SK-N-SH (cell line): ENCODE measurements at regions not wholly inside any gene's neighbourhood (a gene's known extent, or its start where the extent isn't known, plus 50 kb on each side); places are given as distances from the start of the nearest gene placed in this dataset.
A peak's percentile ranks its signal among the peaks of the same experiment; 100 is the strongest.

ENCODE experiments used
- CTCF ChIA-PET: fragments of 300-600, 350-600 bp; formaldehyde crosslinking; extraction: SDS; loops from one replicate; lab custom pipeline; 2021; lab: Yijun Ruan, JAX
- POLR2A ChIA-PET: fragments of 350-600 bp; sonication (Branson Sonifier 250); formaldehyde crosslinking; extraction: SDS; loops from one replicate; lab custom pipeline; 2020; ENCODE audit warnings: antibody characterized with exemption, inconsistent platforms; lab: Yijun Ruan, JAX
- DNase-seq: peaks from one replicate; pipeline ENCODE4 v3.0.0; 2012
- H2AFZ ChIP-seq: fragments of 200-600 bp; sonication (generic); 2 replicates; pipeline ENCODE4 v1.8.1; 2016; ENCODE audit warnings: antibody characterized with exemption, mild to moderate bottlenecking, low read depth
- H3F3A ChIP-seq: fragments of 200-600 bp; sonication (generic); replicated peaks from 2 replicates; pipeline ENCODE3; 2016; ENCODE audit warnings: antibody characterized with exemption, mild to moderate bottlenecking; ENCODE audit not compliant: insufficient read depth
- H3K27ac ChIP-seq, 2 experiments: fragments of 200-500 bp in 1 of 2; fragments of 200-600 bp in 1 of 2; sonication (Bioruptor generic) in 1 of 2; sonication (generic), shearing (Covaris generic) in 1 of 2; 2 replicates each; pipeline versions ENCODE4 v1.5.1 to v1.6.1; 2014 to 2016; ENCODE audit warnings: low read depth in 2 of 2, inconsistent platforms in 1 of 2, low read length in 1 of 2, mild to moderate bottlenecking in 1 of 2, mixed read lengths in 1 of 2
- H3K27me3 ChIP-seq: fragments of 200-600 bp; sonication (generic), shearing (Covaris generic); 2 replicates; pipeline ENCODE4 v1.6.1; 2016; ENCODE audit warnings: mixed run types; ENCODE audit not compliant: insufficient read depth
- H3K36me3 ChIP-seq, 2 experiments: fragments of 200-500 bp in 1 of 2; fragments of 200-600 bp in 1 of 2; sonication (Bioruptor generic) in 1 of 2; sonication (generic) in 1 of 2; replicated peaks in 1 of 2; 2 replicates each; pipeline versions ENCODE3 to v1.5.1; 2014 to 2016; ENCODE audit warnings: low read length in 1 of 2, mild to moderate bottlenecking in 1 of 2; ENCODE audit not compliant: insufficient read depth in 2 of 2, control insufficient read depth in 1 of 2
- H3K4me1 ChIP-seq, 2 experiments: fragments of 200-500 bp in 1 of 2; fragments of 200-600 bp in 1 of 2; sonication (Bioruptor generic) in 1 of 2; sonication (generic), shearing (Covaris generic) in 1 of 2; 2 replicates each; pipeline versions ENCODE4 v1.5.1 to v1.6.1; 2014 to 2016; ENCODE audit warnings: low read depth in 1 of 2, low read length in 1 of 2, mixed run types in 1 of 2; ENCODE audit not compliant: insufficient read depth in 2 of 2, control insufficient read depth in 1 of 2
- H3K4me2 ChIP-seq: fragments of 200-600 bp; sonication (generic), shearing (Covaris generic); 2 replicates; pipeline ENCODE4 v1.6.1; 2017; ENCODE audit warnings: mixed run types
- H3K4me3 ChIP-seq, 2 experiments: fragments of 200-500 bp in 1 of 2; fragments of 200-600 bp in 1 of 2; sonication (Bioruptor generic) in 1 of 2; sonication (generic), shearing (Covaris generic) in 1 of 2; 2 replicates each; pipeline versions ENCODE4 v1.5.1 to v1.8.1; 2014 to 2016; ENCODE audit warnings: low read depth in 2 of 2, inconsistent platforms in 1 of 2, low read length in 1 of 2, mild to moderate bottlenecking in 1 of 2, mixed read lengths in 1 of 2, moderate library complexity in 1 of 2
- H3K79me2 ChIP-seq: fragments of 200-600 bp; sonication (generic); 2 replicates; pipeline ENCODE4 v1.8.1; 2017; ENCODE audit warnings: mild to moderate bottlenecking; ENCODE audit not compliant: insufficient read depth
- H3K9ac ChIP-seq: fragments of 200-600 bp; sonication (generic); 2 replicates; pipeline ENCODE4 v1.6.1; 2017; ENCODE audit warnings: mixed run types
- H3K9me2 ChIP-seq: fragments of 200-600 bp; sonication (generic); 2 replicates; pipeline ENCODE4 v1.6.1; 2017; ENCODE audit warnings: mixed run types
- H3K9me3 ChIP-seq: fragments of 200-600 bp; sonication (generic); 2 replicates; pipeline ENCODE4 v1.6.1; 2017; ENCODE audit warnings: mixed run types, mild to moderate bottlenecking, moderate library complexity
- H4K20me1 ChIP-seq: fragments of 200-600 bp; sonication (generic); 2 replicates; pipeline ENCODE4 v1.6.1; 2017; ENCODE audit warnings: mild to moderate bottlenecking, mixed run types; ENCODE audit not compliant: insufficient read depth
- CHD2 ChIP-seq: fragments of 150-350 bp; IDR thresholded peaks from 2 replicates; pipeline ENCODE4 v1.6.1; 2018; ENCODE audit warnings: low read length; ENCODE audit not compliant: partially characterized antibody
- EP300 ChIP-seq, 2 experiments: IDR thresholded peaks; 2 replicates each; pipeline versions ENCODE4 v1.4.0 to v1.6.1; 2012; ENCODE audit warnings: borderline replicate concordance in 1 of 2, low read depth in 1 of 2, low read length in 1 of 2
- GABPA ChIP-seq: IDR thresholded peaks from 2 replicates; pipeline ENCODE4 v1.4.0; 2012; ENCODE audit warnings: low read depth, mild to moderate bottlenecking
- GATA2 ChIP-seq: sonication (generic); formaldehyde crosslinking; IDR thresholded peaks from 2 replicates; pipeline ENCODE4 v1.5.0; 2020; ENCODE audit warnings: mild to moderate bottlenecking, missing genetic modification reagents
- POLR2AphosphoS5 ChIP-seq: IDR thresholded peaks from 2 replicates; pipeline ENCODE4 v1.6.1; 2012; ENCODE audit warnings: low read depth, low read length
- RFX5 ChIP-seq: IDR thresholded peaks from 2 replicates; pipeline ENCODE4 v1.6.1; 2012; ENCODE audit warnings: mild to moderate bottlenecking, improper control_type of control experiment, low read length
- TCF12 ChIP-seq: IDR thresholded peaks from 2 replicates; pipeline ENCODE4 v1.4.0; 2012
- TEAD4 ChIP-seq: IDR thresholded peaks from 2 replicates; pipeline ENCODE4 v1.4.0; 2012; ENCODE audit warnings: mild to moderate bottlenecking, borderline replicate concordance; ENCODE audit not compliant: insufficient read depth
- WGBS: methylation state at CpG from one replicate; pipeline ENCODE4 v1.1.6; 2017; ENCODE audit warnings: low lambda C conversion rate; 5-methylcytosine and 5-hydroxymethylcytosine counted together
- TF ChIP-seq, protein P1 (sequence below): IDR thresholded peaks from 2 replicates; pipeline ENCODE4 v1.4.0; 2012; ENCODE audit warnings: low read depth, borderline replicate concordance
- TF ChIP-seq, protein P2 (sequence below): IDR thresholded peaks from 2 replicates; pipeline ENCODE4; 2012

DNA sequence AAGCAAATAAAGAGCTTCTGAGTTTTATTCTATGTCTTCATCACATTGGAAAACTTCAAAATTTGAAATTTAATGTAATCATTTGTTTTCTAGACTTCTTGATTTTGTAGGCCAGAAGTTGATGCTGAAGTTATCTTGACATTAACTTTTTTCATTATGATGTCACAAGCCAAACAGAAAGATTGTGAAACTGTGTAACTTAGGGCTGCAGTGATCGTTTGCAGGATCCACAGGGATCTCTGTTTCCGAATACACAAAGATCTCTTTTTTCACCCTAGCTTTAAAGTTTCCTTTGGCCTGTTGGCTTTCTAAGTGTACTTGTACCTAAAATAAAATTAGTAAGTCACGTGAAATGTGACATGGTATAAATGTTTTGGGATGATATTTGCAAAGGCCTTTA lies 594.9 kb upstream of the CDH2 start:
- no peak for TF ChIP-seq CHD2
- TF ChIP-seq TEAD4: no peak
- no peak for TF ChIP-seq GABPA
- TF ChIP-seq, protein P1, sequence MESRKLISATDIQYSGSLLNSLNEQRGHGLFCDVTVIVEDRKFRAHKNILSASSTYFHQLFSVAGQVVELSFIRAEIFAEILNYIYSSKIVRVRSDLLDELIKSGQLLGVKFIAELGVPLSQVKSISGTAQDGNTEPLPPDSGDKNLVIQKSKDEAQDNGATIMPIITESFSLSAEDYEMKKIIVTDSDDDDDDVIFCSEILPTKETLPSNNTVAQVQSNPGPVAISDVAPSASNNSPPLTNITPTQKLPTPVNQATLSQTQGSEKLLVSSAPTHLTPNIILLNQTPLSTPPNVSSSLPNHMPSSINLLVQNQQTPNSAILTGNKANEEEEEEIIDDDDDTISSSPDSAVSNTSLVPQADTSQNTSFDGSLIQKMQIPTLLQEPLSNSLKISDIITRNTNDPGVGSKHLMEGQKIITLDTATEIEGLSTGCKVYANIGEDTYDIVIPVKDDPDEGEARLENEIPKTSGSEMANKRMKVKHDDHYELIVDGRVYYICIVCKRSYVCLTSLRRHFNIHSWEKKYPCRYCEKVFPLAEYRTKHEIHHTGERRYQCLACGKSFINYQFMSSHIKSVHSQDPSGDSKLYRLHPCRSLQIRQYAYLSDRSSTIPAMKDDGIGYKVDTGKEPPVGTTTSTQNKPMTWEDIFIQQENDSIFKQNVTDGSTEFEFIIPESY: no peak
- TF ChIP-seq POLR2AphosphoS5: no peak
- no peak for TF ChIP-seq GATA2 (CRISPR knock-in tag)
- POLR2A ChIA-PET: no interaction called here
- peak overlapping the region; percentile 61 for H2AFZ ChIP-seq

DNA sequence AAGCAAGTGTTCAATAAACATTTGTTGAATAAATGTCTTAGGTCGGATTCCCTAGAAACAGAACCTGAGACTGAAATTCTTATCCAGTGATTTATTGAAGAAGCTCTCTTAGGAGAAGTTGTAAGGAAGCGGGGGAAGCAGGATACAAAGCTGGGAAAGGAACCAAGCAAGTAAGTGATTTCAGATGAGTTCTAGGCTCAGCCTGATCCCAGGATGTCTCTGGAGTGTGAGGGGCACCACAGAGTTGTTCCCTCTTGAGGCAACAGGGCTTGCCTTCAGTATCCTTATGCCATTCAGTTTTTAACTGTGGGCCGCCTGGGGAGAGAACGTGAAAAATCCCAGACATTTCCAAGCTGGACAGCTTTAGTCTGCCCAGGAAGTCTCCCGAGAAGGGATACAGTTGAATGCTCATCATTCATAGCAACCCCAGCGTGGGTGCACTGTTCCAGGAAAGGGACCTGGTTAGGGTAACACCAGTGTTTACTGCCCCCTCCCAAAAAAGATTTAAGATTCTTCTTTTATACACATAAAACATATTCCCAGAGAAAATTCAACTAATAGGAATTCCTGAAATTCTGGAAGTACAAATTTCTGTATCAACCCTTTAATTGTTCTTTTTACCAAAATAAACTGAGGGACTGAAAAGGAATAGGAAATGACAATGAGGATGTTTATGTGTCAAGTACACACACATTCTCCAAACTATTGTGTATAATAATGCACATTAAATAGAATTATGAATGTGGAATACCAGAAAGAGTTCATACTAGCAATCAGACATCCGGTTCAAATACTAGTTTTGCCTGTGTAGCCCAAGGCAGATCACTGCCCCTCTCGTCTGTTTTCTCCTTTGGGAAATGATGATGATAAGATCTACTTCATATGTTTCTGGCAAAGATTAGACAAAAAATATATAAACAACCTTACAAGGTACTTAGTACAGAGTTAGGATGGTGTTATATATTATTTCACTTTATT lies 592.1 kb upstream of the CDH2 start:
- no peaks in the 10 kb centered on the region for H3K36me3 ChIP-seq
- 36% methylated on average over 7 of the region's 8 CpGs for WGBS
- TF ChIP-seq RFX5 (no peak), EP300 (IDR thresholded peaks at IDR 0.05; ENCODE audit: borderline replicate concordance in 1 of 2, low read depth in 1 of 2, low read length in 1 of 2) (peak; percentile 54 to 56; a peak in 2 of 4 replicates), GATA2 (CRISPR knock-in tag) (0 out of 2 replicates have a peak, but pooled peaks have one; percentile 49), TCF12 (peak; percentile 45)
- TF ChIP-seq, protein P2, sequence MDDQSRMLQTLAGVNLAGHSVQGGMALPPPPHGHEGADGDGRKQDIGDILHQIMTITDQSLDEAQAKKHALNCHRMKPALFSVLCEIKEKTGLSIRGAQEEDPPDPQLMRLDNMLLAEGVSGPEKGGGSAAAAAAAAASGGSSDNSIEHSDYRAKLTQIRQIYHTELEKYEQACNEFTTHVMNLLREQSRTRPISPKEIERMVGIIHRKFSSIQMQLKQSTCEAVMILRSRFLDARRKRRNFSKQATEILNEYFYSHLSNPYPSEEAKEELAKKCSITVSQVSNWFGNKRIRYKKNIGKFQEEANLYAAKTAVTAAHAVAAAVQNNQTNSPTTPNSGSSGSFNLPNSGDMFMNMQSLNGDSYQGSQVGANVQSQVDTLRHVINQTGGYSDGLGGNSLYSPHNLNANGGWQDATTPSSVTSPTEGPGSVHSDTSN: peak; percentile 4; the same call in 1 of the 2 replicates
- H2AFZ ChIP-seq: peak overlapping the region; percentile 47
- H3K4me2 ChIP-seq: peak overlapping the region; percentile 58
- peak overlapping the region; percentile 88 to 96 for H3K27ac ChIP-seq
- no peak overlapping the region for H3K4me3 ChIP-seq
- no peaks in the 10 kb centered on the region for H3K79me2 ChIP-seq
- peaks cover 18 to 53% of the 10 kb centered on the region in 2 experiments for H3K4me1 ChIP-seq
- H3K27me3 ChIP-seq: no peaks in the 10 kb centered on the region
- peaks cover 28% of the 10 kb centered on the region for H3F3A ChIP-seq
- ChIA-PET POLR2A (no interaction called here), CTCF (interaction anchor here (0.9 kb wide), 1 partner anchor 14 kb away, joined by 3 read pairs; no protein-coding TSS in a partner anchor)
- no peak for DNase-seq
- no peaks in the 10 kb centered on the region for H3K9me2 ChIP-seq
- H3K9ac ChIP-seq: 0 out of 2 replicates have a peak overlapping the region, but pooled peaks have one; percentile 3
- no peaks in the 10 kb centered on the region for H4K20me1 ChIP-seq
- H3K9me3 ChIP-seq: no peaks in the 10 kb centered on the region

More for the DNA sequence above, 594.9 kb upstream of the CDH2 start:
- no peaks in the 10 kb centered on the region for H3K79me2 ChIP-seq
- no peak overlapping the region for H3K9ac ChIP-seq
- CTCF ChIA-PET: interaction anchor here (0.8 kb wide), 1 partner anchor 462 kb away, joined by 3 read pairs; no protein-coding TSS in a partner anchor
- H3K4me1 ChIP-seq: peaks cover 13 to 31% of the 10 kb centered on the region in 2 experiments
- WGBS: 77% methylated on average over 3 of the region's 3 CpGs
- H3K4me2 ChIP-seq: no peak overlapping the region
- H4K20me1 ChIP-seq: no peaks in the 10 kb centered on the region
- peaks cover 23% of the 10 kb centered on the region for H3F3A ChIP-seq
- H3K4me3 ChIP-seq: no peak overlapping the region
- H3K9me2 ChIP-seq: no peaks in the 10 kb centered on the region
- no peaks in the 10 kb centered on the region for H3K9me3 ChIP-seq
- H3K27ac ChIP-seq: no peak overlapping the region; a peak in 1 of 4 replicates
- DNase-seq: no peak
- no peaks in the 10 kb centered on the region for H3K36me3 ChIP-seq
- H3K27me3 ChIP-seq: no peaks in the 10 kb centered on the region
